Keratinocyte (primary cell): ENCODE measurements at regions not wholly inside any gene's neighbourhood (a gene's known extent, or its start where the extent isn't known, plus 50 kb on each side); places are given as distances from the start of the nearest gene placed in this dataset.

Source experiments
- DNase-seq: peaks from one replicate; pipeline ENCODE4 v3.0.0-alpha.2; 2011; ENCODE audit warnings: low read depth, missing footprints, low spot score
- FAIRE-seq: peaks from 2 replicates; lab custom pipeline; 2011; peaks lifted over from hg19 to GRCh38; lab: Jason Lieb, UNC
- H2AFZ ChIP-seq: 2 replicates; pipeline ENCODE4 v1.6.0; 2012; ENCODE audit warnings: low read length, control low read depth, inconsistent platforms; ENCODE audit not compliant: control insufficient read depth
- H3K27ac ChIP-seq: 2 replicates; pipeline ENCODE4 v1.5.1; 2011; ENCODE audit warnings: low read length; ENCODE audit not compliant: control insufficient read depth, insufficient read depth
- H3K27me3 ChIP-seq: 3 replicates; pipeline ENCODE4 v1.6.0; 2011; ENCODE audit warnings: low read length; ENCODE audit not compliant: control insufficient read depth, insufficient read depth; ENCODE audit errors: extremely low read depth
- H3K36me3 ChIP-seq, 2 experiments: 2 replicates in 1 of 2; 3 replicates in 1 of 2; pipeline ENCODE4 v1.5.1; 2011; ENCODE audit warnings: low read length in 2 of 2, mild to moderate bottlenecking in 1 of 2; ENCODE audit not compliant: control insufficient read depth in 2 of 2, insufficient read depth in 2 of 2; ENCODE audit errors: extremely low read depth in 1 of 2
- H3K4me1 ChIP-seq: 3 replicates; pipeline ENCODE4 v1.5.1; 2011; ENCODE audit warnings: low read length; ENCODE audit not compliant: control insufficient read depth, insufficient read depth; ENCODE audit errors: extremely low read depth
- H3K4me2 ChIP-seq: 3 replicates; pipeline ENCODE4 v1.6.0; 2011; ENCODE audit warnings: low read depth, low read length; ENCODE audit not compliant: control insufficient read depth, insufficient read depth; ENCODE audit errors: extremely low read depth
- H3K4me3 ChIP-seq, 3 experiments: fragments of 200-600 bp in 1 of 3; sonication (generic) in 1 of 3; 2 replicates in 2 of 3; 3 replicates in 1 of 3; pipeline ENCODE4 v1.5.1; 2011 to 2016; ENCODE audit warnings: low read length in 3 of 3, mild to moderate bottlenecking in 3 of 3, control low read depth in 2 of 3, inconsistent platforms in 1 of 3, low read depth in 1 of 3, mixed read lengths in 1 of 3, mixed run types in 1 of 3, moderate library complexity in 1 of 3; ENCODE audit not compliant: control insufficient read depth in 2 of 3, insufficient read depth in 2 of 3; ENCODE audit errors: extremely low read depth in 1 of 3
- H3K79me2 ChIP-seq: 2 replicates; pipeline ENCODE4 v1.6.0; 2012; ENCODE audit warnings: low read length; ENCODE audit not compliant: control insufficient read depth, insufficient read depth
- H3K9ac ChIP-seq: 3 replicates; pipeline ENCODE4 v1.6.0; 2011; ENCODE audit warnings: low read length; ENCODE audit not compliant: control insufficient read depth, insufficient read depth; ENCODE audit errors: extremely low read depth
- H3K9me1 ChIP-seq: 3 replicates; pipeline ENCODE4 v1.6.0; 2011; ENCODE audit warnings: low read length; ENCODE audit not compliant: control insufficient read depth, insufficient read depth; ENCODE audit errors: extremely low read depth
- H3K9me3 ChIP-seq: 2 replicates; pipeline ENCODE4 v1.5.1; 2012; ENCODE audit warnings: low read depth, low read length; ENCODE audit not compliant: control insufficient read depth
- H4K20me1 ChIP-seq: 3 replicates; pipeline ENCODE4 v1.6.0; 2011; ENCODE audit warnings: low read length; ENCODE audit not compliant: control insufficient read depth, insufficient read depth; ENCODE audit errors: extremely low read depth
- EZH2 ChIP-seq: IDR thresholded peaks from one replicate; pipeline ENCODE4 v1.6.1; 2012; ENCODE audit warnings: inconsistent platforms, mild to moderate bottlenecking, low read length, moderate library complexity
- dilution Hi-C: fragments of 300-500 bp; cut with MboI; formaldehyde crosslinking; loops from one replicate; pipeline ENCODE4 v1.7.0; 2020; ENCODE audit warnings: low sequenced_read_pairs; ENCODE audit not compliant: extremely low pct_ligation_motif_present
- TF ChIP-seq, protein P1 (sequence below), 3 experiments: IDR thresholded peaks in 1 of 3; conservative IDR thresholded peaks in 1 of 3; optimal IDR thresholded peaks in 1 of 3; 2 replicates in 2 of 3; 3 replicates in 1 of 3; pipeline versions ENCODE3 to v1.5.1; 2011; ENCODE audit warnings: low read length in 3 of 3, mild to moderate bottlenecking in 3 of 3, moderate library complexity in 2 of 3, control low read depth in 1 of 3, inconsistent platforms in 1 of 3; ENCODE audit not compliant: insufficient read depth in 2 of 3; ENCODE audit errors: extremely low read depth in 1 of 3

DNA sequence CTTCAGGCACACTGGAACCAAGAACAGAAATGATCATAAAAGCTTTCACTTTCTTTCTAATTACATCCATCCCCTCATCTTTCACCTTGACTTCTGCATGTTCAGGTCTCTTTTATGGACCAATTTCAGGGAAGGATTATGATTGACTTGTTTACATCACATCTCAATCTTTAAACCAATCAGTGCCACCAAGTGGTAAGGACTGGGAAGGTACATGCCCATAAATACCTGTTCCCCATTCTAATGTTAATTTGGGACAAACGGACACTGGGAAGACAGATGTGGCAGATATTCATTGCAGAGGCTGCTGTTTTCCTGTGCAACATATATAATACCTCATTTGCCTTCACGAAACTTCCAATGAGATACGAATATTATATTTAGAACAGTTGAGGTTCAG, 978.1 kb downstream of the GALC start:
- H3K36me3 ChIP-seq: no peaks in the 10 kb centered on the region
- H3K79me2 ChIP-seq: no peaks in the 10 kb centered on the region
- no peak overlapping the region for H3K9ac ChIP-seq
- H3K9me1 ChIP-seq: no peaks in the 10 kb centered on the region
- no peak overlapping the region for H3K4me2 ChIP-seq
- no peak for TF ChIP-seq EZH2
- TF ChIP-seq, protein P1, sequence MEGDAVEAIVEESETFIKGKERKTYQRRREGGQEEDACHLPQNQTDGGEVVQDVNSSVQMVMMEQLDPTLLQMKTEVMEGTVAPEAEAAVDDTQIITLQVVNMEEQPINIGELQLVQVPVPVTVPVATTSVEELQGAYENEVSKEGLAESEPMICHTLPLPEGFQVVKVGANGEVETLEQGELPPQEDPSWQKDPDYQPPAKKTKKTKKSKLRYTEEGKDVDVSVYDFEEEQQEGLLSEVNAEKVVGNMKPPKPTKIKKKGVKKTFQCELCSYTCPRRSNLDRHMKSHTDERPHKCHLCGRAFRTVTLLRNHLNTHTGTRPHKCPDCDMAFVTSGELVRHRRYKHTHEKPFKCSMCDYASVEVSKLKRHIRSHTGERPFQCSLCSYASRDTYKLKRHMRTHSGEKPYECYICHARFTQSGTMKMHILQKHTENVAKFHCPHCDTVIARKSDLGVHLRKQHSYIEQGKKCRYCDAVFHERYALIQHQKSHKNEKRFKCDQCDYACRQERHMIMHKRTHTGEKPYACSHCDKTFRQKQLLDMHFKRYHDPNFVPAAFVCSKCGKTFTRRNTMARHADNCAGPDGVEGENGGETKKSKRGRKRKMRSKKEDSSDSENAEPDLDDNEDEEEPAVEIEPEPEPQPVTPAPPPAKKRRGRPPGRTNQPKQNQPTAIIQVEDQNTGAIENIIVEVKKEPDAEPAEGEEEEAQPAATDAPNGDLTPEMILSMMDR (optimal IDR thresholded peaks at IDR 0.05 in 1 of 3, IDR thresholded peaks at IDR 0.05 in 1 of 3, conservative IDR thresholded peaks at IDR 0.05 in 1 of 3; ENCODE audit: extremely low read depth in 1 of 3, insufficient read depth in 2 of 3, low read length in 3 of 3): peak in 2 of 3 experiments; percentile 9 to 36
- no peaks in the 10 kb centered on the region for H3K9me3 ChIP-seq
- DNase-seq (no peak), FAIRE-seq (no peak)
- no peak overlapping the region for H3K27ac ChIP-seq
- no peaks in the 10 kb centered on the region for H3K4me1 ChIP-seq
- no peaks in the 10 kb centered on the region for H3K27me3 ChIP-seq
- H3K4me3 ChIP-seq: no peak overlapping the region
- dilution Hi-C loops: no loop called here
- no peak overlapping the region for H2AFZ ChIP-seq
- H4K20me1 ChIP-seq: no peaks in the 10 kb centered on the region

DNA sequence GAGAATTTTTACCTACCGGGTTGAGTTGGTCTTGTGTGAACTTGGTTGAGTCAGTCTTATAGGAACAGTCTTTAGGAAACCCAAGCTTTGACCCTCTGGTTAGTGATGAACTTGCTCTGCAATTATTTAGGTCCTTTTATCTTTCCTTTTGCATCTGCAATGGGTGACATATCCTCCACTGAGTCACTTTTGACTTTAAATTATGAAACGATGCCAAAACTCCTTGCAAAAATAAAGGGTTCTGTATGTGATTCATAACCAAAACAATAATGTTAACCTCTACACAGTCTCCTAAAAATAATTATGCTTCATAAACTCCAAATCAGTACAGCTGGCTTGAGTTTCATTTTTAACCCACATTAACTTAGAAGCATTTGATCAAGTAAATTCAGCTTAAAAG, 979.4 kb downstream of the GALC start:
- Histone ChIP-seq H3K4me2 (no peak overlapping the region), H3K27ac (no peak overlapping the region), H3K9me1 (no peaks in the 10 kb centered on the region), H3K9me3 (no peaks in the 10 kb centered on the region), H3K4me1 (no peaks in the 10 kb centered on the region), H3K79me2 (no peaks in the 10 kb centered on the region), H2AFZ (no peak overlapping the region), H3K27me3 (no peaks in the 10 kb centered on the region), H3K4me3 (no peak overlapping the region), H3K9ac (no peak overlapping the region), H4K20me1 (no peaks in the 10 kb centered on the region), H3K36me3 (no peaks in the 10 kb centered on the region)
- no peak for TF ChIP-seq EZH2
- TF ChIP-seq, protein P1 (optimal IDR thresholded peaks at IDR 0.05 in 1 of 3, IDR thresholded peaks at IDR 0.05 in 1 of 3, conservative IDR thresholded peaks at IDR 0.05 in 1 of 3; ENCODE audit: extremely low read depth in 1 of 3, insufficient read depth in 2 of 3, low read length in 3 of 3): no peak
- dilution Hi-C loops: no loop called here
- DNase-seq (no peak), FAIRE-seq (no peak)
